Memory B cell (primary cell): ENCODE measurements at regions not wholly inside any gene's neighbourhood (a gene's known extent, or its start where the extent isn't known, plus 50 kb on each side); places are given as distances from the start of the nearest gene placed in this dataset.

Experiments used
- ATAC-seq: fragments of 150-1000 bp; cut with Tn5 transposase; 2 replicates; pipeline ENCODE4 v1.10.0; 2021; ENCODE audit warnings: low read depth, mild to moderate bottlenecking, moderate library complexity
- DNase-seq, 2 donors: peaks; one replicate each; pipeline ENCODE4 v3.0.0; 2022; ENCODE audit warnings: low spot score in 2 of 2
- H3K27ac Mint-ChIP-seq: one replicate; pipeline ENCODE4 v1.8.0; 2022; ENCODE audit warnings: mild to moderate bottlenecking, moderate library complexity, mixed read lengths
- H3K27me3 Mint-ChIP-seq: one replicate; pipeline ENCODE4 v1.8.0; 2022; ENCODE audit warnings: mixed read lengths
- H3K36me3 Mint-ChIP-seq: one replicate; pipeline ENCODE4 v1.8.0; 2022; ENCODE audit warnings: mild to moderate bottlenecking, mixed read lengths
- H3K4me1 Mint-ChIP-seq: one replicate; pipeline ENCODE4 v1.8.0; 2022; ENCODE audit warnings: mixed read lengths
- H3K4me3 Mint-ChIP-seq: one replicate; pipeline ENCODE4 v1.8.0; 2022; ENCODE audit warnings: mild to moderate bottlenecking, moderate library complexity, mixed read lengths
- H3K9me3 Mint-ChIP-seq: one replicate; pipeline ENCODE4 v1.8.0; 2022; ENCODE audit warnings: mixed read lengths

DNA sequence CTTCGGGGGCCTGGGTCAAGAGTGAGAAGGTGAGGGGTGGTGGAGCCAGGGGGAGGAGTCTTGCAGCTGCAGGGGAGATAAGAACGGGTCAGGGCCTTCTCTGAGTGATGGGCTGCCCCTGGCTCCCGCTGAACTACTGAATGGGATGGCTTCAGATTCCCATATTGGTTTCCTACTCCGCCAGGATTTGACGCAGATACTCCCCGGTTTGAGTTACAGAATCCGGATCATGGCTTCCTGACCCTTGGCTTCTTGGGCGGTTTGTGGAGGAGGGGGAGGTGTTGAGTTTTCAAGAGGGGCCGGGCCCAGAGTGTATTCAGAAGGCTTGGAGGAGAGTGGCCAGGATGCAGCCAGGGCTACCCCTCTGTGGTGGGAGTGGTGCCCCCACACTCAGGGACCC, 119.9 kb upstream of the ATP2B2 start:
- ATAC-seq: no peak
- H3K27me3 Mint-ChIP-seq: peaks cover 8% of the 10 kb centered on the region
- H3K9me3 Mint-ChIP-seq: no peaks in the 10 kb centered on the region
- no peaks in the 10 kb centered on the region for H3K36me3 Mint-ChIP-seq
- no peak for DNase-seq
- H3K4me3 Mint-ChIP-seq: no peak overlapping the region
- no peaks in the 10 kb centered on the region for H3K4me1 Mint-ChIP-seq
- H3K27ac Mint-ChIP-seq: no peak overlapping the region

DNA sequence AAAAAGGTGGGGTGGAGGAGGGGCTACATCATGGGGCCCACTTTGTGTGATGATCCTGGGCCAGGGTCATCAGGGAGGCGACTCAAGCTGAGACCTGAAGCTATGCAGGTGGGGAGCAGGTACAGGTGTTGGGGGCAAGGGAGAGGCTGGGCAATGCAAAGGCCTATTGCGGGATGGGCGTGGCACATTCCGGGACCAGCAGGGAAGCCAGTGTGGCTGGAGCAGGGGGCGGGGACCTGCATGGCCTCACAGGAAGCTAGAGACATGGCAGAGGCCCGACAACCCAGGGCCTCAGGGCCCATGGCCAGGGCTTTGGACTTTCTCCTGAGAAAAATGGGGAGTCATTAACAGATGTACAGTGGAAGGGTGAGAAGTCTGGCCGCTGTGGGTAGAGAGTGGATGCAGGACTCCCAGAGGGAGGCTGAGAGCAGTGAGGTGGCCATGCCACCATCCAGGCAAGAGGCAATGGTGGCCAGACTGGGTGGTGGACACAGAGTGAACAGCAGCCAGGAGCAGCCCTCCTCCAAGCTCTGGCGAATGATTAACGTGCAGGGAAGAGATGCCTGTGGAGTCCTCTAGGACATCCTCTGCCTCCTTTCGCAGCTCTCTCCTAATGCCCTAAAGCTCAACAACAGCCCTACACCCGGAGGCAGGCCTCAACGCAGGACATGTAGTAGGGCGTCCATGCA, 122.6 kb upstream of the ATP2B2 start:
- Mint-ChIP-seq H3K27me3 (peaks cover 7% of the 10 kb centered on the region), H3K9me3 (no peaks in the 10 kb centered on the region), H3K4me1 (no peaks in the 10 kb centered on the region), H3K27ac (no peak overlapping the region), H3K4me3 (no peak overlapping the region), H3K36me3 (no peaks in the 10 kb centered on the region)
- DNase-seq: no peak
- no peak for ATAC-seq

DNA sequence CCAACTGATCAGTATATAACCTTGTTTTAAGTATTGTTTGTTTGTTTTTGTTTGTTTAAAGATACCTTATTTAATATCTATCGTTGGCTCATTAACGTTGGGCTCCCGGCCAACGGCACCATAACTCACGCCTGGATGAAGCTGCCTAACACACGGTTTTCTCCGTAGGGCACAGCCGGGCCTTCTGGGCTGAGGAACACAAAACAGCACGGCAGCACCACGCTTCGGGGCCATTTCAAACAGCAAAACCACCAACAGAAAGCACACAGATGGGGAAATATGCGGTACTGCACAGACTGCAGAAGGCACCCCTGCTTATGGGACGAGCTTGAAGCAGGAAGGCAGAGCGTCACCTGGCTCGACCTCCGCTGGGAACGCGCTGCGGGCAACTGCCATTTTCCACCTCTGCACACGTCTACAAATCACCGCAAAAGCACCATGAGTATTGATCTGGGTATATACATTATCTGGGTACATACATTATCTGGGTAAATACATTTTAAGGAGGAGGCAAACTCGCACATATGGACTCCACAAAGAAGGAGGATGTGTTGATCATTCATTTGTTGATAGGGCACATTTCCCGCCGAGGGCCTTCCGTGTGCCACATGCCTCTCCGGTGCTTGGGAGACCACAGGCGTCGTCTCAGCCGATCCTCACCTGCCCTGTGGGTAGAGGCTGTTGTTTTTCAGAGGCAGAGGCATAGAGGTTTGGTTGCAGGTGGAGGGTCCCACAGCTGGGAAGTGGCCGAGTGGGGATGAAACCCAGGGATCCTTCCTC, 123.7 kb upstream of the ATP2B2 start:
- H3K27me3 Mint-ChIP-seq: peaks cover 7% of the 10 kb centered on the region
- no peak overlapping the region for H3K4me3 Mint-ChIP-seq
- no peaks in the 10 kb centered on the region for H3K4me1 Mint-ChIP-seq
- DNase-seq (no peak), ATAC-seq (no peak)
- no peaks in the 10 kb centered on the region for H3K36me3 Mint-ChIP-seq
- H3K27ac Mint-ChIP-seq: no peak overlapping the region
- no peaks in the 10 kb centered on the region for H3K9me3 Mint-ChIP-seq

DNA sequence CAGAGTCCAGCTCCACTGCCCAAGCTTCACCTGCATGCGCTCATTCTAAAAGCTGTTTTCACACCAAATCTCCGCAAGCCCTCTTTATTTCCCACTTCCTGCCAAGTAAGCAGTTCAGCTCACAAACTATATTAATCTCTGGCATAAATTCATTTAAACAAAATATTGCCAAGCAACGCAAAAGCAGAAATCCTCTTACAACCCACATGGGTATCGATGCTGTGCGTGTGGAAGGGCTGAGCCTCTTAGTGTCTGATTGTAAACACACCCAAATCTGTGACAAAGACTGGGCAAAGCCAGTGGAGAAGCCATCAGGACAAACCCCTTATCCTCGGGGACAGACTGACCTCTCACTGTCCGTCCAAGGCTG, 124.3 kb upstream of the ATP2B2 start:
- Mint-ChIP-seq H3K27ac (no peak overlapping the region), H3K9me3 (no peaks in the 10 kb centered on the region)

DNA sequence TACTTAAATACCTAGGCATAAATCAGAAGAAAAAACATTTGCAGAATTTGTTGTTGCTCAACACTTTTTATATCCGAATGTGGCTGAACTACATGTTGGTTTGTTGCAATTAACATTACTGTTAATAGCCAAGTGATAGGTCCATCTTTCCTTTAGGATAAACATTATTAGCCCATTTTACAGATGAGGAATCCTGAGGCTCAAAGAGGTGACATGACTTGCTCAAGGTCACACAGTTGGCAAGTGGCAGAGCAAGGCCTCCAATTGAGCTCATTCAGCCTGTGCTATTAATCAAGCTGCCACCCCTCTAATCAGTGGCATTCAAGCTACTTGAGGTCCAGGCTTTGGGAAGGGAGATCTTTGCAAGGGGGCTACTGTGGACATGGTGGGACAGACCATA, 125.8 kb upstream of the ATP2B2 start:
- no peaks in the 10 kb centered on the region for H3K36me3 Mint-ChIP-seq
- H3K27ac Mint-ChIP-seq: no peak overlapping the region
- no peaks in the 10 kb centered on the region for H3K9me3 Mint-ChIP-seq
- no peak for ATAC-seq
- no peak for DNase-seq
- peaks cover 10% of the 10 kb centered on the region for H3K27me3 Mint-ChIP-seq
- H3K4me1 Mint-ChIP-seq: no peaks in the 10 kb centered on the region
- H3K4me3 Mint-ChIP-seq: no peak overlapping the region

More for the DNA sequence above, 124.3 kb upstream of the ATP2B2 start:
- no peak overlapping the region for H3K4me3 Mint-ChIP-seq
- H3K4me1 Mint-ChIP-seq: no peaks in the 10 kb centered on the region
- DNase-seq (no peak), ATAC-seq (no peak)
- H3K36me3 Mint-ChIP-seq: no peaks in the 10 kb centered on the region
- H3K27me3 Mint-ChIP-seq: peaks cover 9% of the 10 kb centered on the region

DNA sequence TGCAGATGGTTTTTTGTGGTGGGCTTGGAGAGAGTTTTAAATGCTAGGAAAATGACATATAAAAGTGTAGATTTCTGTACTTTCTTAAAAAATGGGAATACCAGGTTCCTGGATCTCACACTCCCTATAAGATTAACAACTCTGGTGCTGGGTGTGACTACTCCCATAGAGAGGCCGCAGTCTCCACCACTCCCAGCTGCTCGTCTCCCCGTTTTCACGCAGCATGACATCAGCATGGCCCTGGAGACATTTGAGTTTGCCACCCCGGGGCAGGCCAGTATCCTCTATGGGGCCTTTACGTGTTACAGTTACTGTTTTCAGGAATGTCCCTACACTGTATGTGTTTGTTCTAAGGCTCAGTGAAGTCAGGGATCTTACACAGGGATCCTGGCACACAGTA, 126.7 kb upstream of the ATP2B2 start:
- no peaks in the 10 kb centered on the region for H3K36me3 Mint-ChIP-seq
- no peak for ATAC-seq
- H3K27me3 Mint-ChIP-seq: peaks cover 7% of the 10 kb centered on the region
- no peak overlapping the region for H3K4me3 Mint-ChIP-seq
- DNase-seq: no peak
- H3K27ac Mint-ChIP-seq: no peak overlapping the region
- H3K9me3 Mint-ChIP-seq: no peaks in the 10 kb centered on the region
- H3K4me1 Mint-ChIP-seq: no peaks in the 10 kb centered on the region

DNA sequence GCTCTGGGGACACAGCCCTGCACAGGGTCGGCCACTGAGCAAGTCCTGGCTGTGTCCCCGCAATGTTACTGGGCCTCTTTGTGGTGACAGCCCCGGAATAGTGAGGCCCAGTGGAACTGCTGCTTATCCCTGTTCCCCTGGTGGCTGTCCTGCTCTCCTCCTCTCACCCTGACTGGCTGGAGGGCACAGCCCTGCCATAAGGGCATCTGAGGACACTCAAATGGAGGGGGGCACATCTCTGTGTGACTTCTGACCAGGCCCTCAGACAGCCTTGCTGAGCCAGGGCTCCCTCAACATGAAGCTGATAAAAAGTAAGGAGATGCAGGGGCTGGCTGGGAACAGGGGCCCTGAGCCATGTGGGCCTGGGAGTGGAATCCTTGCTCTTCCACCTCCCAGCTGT, 127.4 kb upstream of the ATP2B2 start:
- H3K9me3 Mint-ChIP-seq: peaks cover 4% of the 10 kb centered on the region
- H3K4me3 Mint-ChIP-seq: no peak overlapping the region
- H3K4me1 Mint-ChIP-seq: no peaks in the 10 kb centered on the region
- peaks cover 2% of the 10 kb centered on the region for H3K36me3 Mint-ChIP-seq
- peaks cover 9% of the 10 kb centered on the region for H3K27me3 Mint-ChIP-seq
- no peak overlapping the region for H3K27ac Mint-ChIP-seq
- DNase-seq (no peak), ATAC-seq (no peak)

DNA sequence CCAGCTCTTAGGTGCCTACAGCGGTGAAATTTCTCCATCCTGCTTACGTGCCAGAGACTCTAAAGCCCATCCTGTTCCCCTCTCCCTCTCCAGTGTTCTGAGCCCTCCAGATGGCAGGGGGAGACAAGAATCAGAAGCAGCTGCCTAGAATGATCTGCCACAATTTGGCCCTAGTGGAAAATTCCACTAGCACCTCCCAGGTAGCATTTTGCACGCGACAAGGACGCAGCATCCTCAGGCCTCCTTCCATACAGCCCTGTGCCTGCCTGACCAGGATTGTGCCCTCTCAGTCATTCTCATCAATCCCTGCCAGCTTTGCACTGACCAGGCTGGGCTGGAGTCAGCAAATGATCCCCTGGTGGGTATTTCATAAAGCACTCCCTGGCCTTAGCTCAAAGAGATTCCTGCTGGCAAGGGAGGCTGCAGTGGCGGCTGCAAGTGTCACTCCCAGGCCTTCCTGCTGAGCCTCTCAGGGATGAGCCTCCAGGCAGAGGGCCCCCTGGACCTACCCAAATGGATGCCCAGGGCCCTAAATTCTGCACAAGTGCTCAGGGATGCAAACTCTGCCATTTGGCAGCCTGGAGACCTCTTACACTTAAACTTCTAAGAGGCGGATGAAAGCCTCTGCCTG, 130.2 kb upstream of the ATP2B2 start:
- Mint-ChIP-seq H3K27me3 (peaks cover 9% of the 10 kb centered on the region), H3K36me3 (peaks cover 4% of the 10 kb centered on the region), H3K9me3 (peaks cover 9% of the 10 kb centered on the region), H3K4me1 (no peaks in the 10 kb centered on the region), H3K27ac (no peak overlapping the region), H3K4me3 (no peak overlapping the region)
- ATAC-seq: no peak
- DNase-seq: no peak

DNA sequence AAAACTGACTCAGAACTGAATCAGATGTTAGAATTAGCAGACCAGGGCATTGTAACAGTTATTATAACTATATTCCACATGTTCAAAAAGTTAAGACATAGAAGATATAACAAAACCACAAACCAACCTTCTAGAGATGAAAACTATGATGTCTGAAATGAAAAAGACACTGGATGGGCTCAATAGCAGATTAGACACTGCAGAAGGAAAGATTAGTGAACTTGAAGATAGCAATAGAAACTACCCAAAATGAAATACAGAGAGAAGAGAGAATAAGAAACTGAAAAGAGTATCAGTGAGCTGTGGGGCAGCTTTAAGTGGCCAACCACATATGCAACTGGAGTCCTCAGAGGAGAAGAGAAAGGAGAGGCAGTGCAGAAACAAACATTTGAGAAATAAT, 132.0 kb upstream of the ATP2B2 start:
- H3K27ac Mint-ChIP-seq: no peak overlapping the region
- H3K9me3 Mint-ChIP-seq: peaks cover 9% of the 10 kb centered on the region
- no peak for DNase-seq
- no peak for ATAC-seq
- H3K36me3 Mint-ChIP-seq: peaks cover 4% of the 10 kb centered on the region
- H3K4me3 Mint-ChIP-seq: no peak overlapping the region
- H3K27me3 Mint-ChIP-seq: peaks cover 18% of the 10 kb centered on the region
- H3K4me1 Mint-ChIP-seq: no peaks in the 10 kb centered on the region

DNA sequence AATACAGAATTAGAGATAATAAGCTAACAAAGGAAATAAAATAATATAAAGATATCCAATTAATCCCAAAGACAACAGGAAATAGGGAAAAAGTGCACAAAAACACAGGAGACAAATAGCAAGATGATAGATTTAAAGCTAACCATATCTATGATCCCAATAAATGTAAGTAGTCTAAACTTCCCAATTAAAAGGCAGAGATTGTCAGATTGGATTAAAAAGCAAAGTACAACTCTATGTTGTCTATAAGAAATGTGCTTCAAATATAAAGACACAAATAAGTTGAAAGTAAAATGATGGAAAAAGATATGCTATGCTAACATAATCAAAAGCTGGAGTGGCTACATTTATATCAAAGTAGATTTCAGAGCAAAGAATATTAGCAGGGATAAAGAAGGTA, 133.1 kb upstream of the ATP2B2 start:
- Mint-ChIP-seq H3K4me1 (no peaks in the 10 kb centered on the region), H3K36me3 (peaks cover 4% of the 10 kb centered on the region), H3K4me3 (no peak overlapping the region), H3K9me3 (peaks cover 9% of the 10 kb centered on the region), H3K27ac (no peak overlapping the region), H3K27me3 (peaks cover 18% of the 10 kb centered on the region)
- DNase-seq (no peak), ATAC-seq (no peak)

DNA sequence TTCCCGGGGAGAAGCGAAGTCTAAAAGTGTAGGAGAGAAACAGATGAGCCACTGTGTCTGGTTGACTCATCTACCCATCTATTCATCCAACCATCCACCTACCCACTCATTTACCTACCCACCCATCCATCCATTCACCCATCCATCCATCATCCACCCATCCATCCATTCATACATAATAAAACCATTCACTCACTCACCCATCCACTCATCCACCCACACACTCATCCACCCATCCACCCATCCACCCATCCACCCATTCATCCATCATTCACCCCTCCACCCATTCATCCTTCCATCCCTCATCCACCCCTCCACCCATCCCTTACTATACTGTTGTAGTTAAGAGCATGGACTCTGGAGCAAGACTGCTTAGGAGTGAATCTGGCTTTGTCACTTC, 136.4 kb upstream of the ATP2B2 start:
- peaks cover 16% of the 10 kb centered on the region for H3K27me3 Mint-ChIP-seq
- no peak for DNase-seq

DNA sequence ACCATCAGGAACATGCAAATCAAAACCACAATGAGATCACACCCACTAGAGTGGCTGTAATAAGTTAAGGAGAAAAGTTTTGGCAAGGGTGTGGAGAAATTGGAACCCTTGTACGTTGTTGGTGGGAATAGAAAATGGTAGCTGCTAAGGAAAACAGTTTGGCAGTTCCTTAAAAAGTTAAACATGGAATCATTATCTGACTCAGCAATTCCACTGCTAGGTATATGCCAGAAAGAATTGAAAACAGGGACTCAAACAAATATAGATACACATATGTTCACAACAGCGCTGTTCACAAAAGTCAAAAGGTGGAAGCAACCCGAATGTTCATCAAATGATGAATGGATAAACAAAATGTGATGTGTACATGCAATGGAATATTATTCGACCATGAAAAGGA, 138.8 kb upstream of the ATP2B2 start:
- Mint-ChIP-seq H3K4me1 (no peaks in the 10 kb centered on the region), H3K27me3 (peaks cover 15% of the 10 kb centered on the region), H3K9me3 (no peaks in the 10 kb centered on the region), H3K36me3 (no peaks in the 10 kb centered on the region), H3K27ac (no peak overlapping the region), H3K4me3 (no peak overlapping the region)
- ATAC-seq (no peak), DNase-seq (no peak)

More for the DNA sequence above, 136.4 kb upstream of the ATP2B2 start:
- Mint-ChIP-seq H3K4me3 (no peak overlapping the region), H3K36me3 (peaks cover 4% of the 10 kb centered on the region), H3K27ac (no peak overlapping the region), H3K4me1 (no peaks in the 10 kb centered on the region), H3K9me3 (peaks cover 9% of the 10 kb centered on the region)
- ATAC-seq: no peak

DNA sequence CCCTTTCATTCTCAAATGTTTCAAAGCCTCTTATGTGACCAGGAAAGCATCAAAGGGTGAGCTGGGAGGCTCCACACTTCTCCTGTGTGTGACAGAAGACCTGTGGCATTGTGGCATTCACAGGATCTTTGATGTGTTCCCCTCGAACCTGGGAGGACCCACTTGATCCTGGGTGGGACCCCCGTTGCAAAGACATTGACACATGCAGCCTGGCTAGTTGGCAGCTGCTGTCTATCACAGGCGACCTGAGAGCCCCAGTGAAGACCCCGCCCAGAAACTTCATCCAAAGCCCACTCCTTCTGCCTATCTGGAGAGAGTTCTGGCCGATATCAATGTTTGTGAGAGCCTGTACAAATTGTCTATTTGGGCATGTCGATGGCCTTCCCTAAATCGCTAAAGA, 140.4 kb upstream of the ATP2B2 start:
- Mint-ChIP-seq H3K4me3 (no peak overlapping the region), H3K9me3 (no peaks in the 10 kb centered on the region), H3K36me3 (no peaks in the 10 kb centered on the region), H3K27me3 (peaks cover 8% of the 10 kb centered on the region), H3K4me1 (no peaks in the 10 kb centered on the region), H3K27ac (no peak overlapping the region)
- ATAC-seq (no peak), DNase-seq (no peak)

DNA sequence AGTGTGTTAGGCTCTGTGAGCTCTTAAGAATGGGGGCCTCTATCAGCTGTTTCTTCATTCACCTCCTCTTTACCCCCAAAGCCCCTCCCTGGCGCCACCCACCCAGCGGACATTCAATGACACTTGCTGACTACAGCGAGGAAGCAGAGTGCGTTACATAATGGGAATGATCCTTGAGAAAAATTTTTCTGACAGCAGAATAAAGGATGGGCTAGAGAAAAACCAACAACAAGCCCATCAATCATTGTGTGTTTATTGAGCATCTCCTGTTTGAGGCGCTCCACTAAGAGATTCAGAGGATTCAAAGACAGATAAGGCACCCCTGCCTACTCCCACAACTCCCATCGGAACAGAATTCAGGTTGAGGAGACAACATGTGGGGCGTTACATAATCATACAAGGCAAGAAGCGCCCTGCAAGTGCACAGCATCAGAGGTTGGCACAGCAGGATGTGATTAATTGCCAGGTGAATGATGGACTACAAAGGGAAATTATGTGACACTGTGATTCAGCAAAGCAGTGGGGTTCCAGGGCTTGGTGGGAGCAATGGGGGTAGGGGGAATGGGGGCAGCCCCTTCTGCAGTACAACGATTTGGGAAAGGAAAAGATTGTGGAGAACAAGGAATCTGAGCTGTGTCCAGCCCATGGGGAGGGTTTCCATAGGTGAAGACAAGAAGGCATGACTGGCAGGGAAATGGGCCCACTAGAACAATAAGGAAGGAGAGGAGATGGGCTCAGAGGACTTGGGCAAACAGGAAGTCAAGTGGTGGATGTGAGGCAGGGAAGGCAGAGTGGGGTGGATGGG, 141.3 kb upstream of the ATP2B2 start:
- ATAC-seq (no peak), DNase-seq (no peak)
- peaks cover 1% of the 10 kb centered on the region for H3K9me3 Mint-ChIP-seq
- H3K27ac Mint-ChIP-seq: no peak overlapping the region
- H3K4me3 Mint-ChIP-seq: no peak overlapping the region
- no peaks in the 10 kb centered on the region for H3K36me3 Mint-ChIP-seq
- no peaks in the 10 kb centered on the region for H3K4me1 Mint-ChIP-seq
- H3K27me3 Mint-ChIP-seq: peaks cover 11% of the 10 kb centered on the region
